Spleen (tissue), 11 donors: ENCODE measurements at regions not wholly inside any gene's neighbourhood (a gene's known extent, or its start where the extent isn't known, plus 50 kb on each side); places are given as distances from the start of the nearest gene placed in this dataset.

Experiments
- DNase-seq: peaks from one replicate; pipeline ENCODE4 v3.0.0-alpha.2; 2020
- H3K27ac ChIP-seq, 8 donors: fragments of 200-600 bp; sonication (generic) in 7 of 8; 1 replicate in 4 of 8; 2 replicates in 4 of 8; pipeline versions ENCODE4 v1.5.0 to v1.8.0; 2016 to 2021; ENCODE audit warnings: inconsistent platforms in 4 of 8, mild to moderate bottlenecking in 4 of 8, moderate library complexity in 1 of 8
- H3K27me3 ChIP-seq, 7 donors: fragments of 200-600 bp; sonication (generic) in 6 of 7; replicated peaks in 1 of 7; 1 replicate in 4 of 7; 2 replicates in 3 of 7; pipeline versions ENCODE4 v1.5.0 to v1.8.0; 2016 to 2021; ENCODE audit warnings: inconsistent platforms in 3 of 7, mild to moderate bottlenecking in 1 of 7
- H3K36me3 ChIP-seq, 6 donors: fragments of 200-600 bp; sonication (generic) in 5 of 6; 1 replicate in 4 of 6; 2 replicates in 2 of 6; pipeline versions ENCODE4 v1.5.0 to v1.8.0; 2016 to 2021; ENCODE audit warnings: inconsistent platforms in 2 of 6
- H3K4me1 ChIP-seq, 6 donors: fragments of 200-600 bp; sonication (generic) in 5 of 6; 1 replicate in 3 of 6; 2 replicates in 3 of 6; pipeline versions ENCODE4 v1.5.0 to v1.8.0; 2016 to 2021; ENCODE audit warnings: inconsistent platforms in 3 of 6
- H3K4me3 ChIP-seq, 8 donors: fragments of 200-600 bp; sonication (generic) in 7 of 8; 1 replicate in 4 of 8; 2 replicates in 4 of 8; pipeline versions ENCODE4 v1.5.0 to v1.8.0; 2016 to 2021; ENCODE audit warnings: inconsistent platforms in 4 of 8, mild to moderate bottlenecking in 4 of 8, moderate library complexity in 2 of 8
- H3K9me3 ChIP-seq, 8 donors: fragments of 200-600 bp; sonication (generic) in 7 of 8; 1 replicate in 4 of 8; 2 replicates in 4 of 8; pipeline versions ENCODE4 v1.5.0 to v1.8.0; 2016 to 2021; ENCODE audit warnings: inconsistent platforms in 4 of 8
- POLR2A ChIP-seq, 3 donors: fragments of 450-650 bp; IDR thresholded peaks; one replicate each; pipeline ENCODE4 v1.5.1; 2017; ENCODE audit warnings: antibody characterized with exemption in 3 of 3, mild to moderate bottlenecking in 1 of 3
- POLR2AphosphoS5 ChIP-seq, 3 donors: sonication (generic); formaldehyde crosslinking; IDR thresholded peaks; one replicate each; pipeline ENCODE4 v1.5.1; 2017; ENCODE audit warnings: antibody characterized with exemption in 3 of 3
- WGBS, 5 donors: extraction: QIAGEN DNeasy Blood & Tissue Kit in 3 of 5; methylation state at CpG; one replicate each; pipeline versions ENCODE4 v1.1.5 to v1.1.7; 2013 to 2018; 5-methylcytosine and 5-hydroxymethylcytosine counted together
- intact Hi-C: fragments of 100-400 bp; cut with DNase I; formaldehyde crosslinking; loops from one replicate; pipeline ENCODE4 v1.15.0; 2023; ENCODE audit warnings: low total_unique reads
- TF ChIP-seq, protein P1 (sequence below), 11 experiments: fragments of 200-600 bp in 7 of 11; fragments of 450-650 bp in 4 of 11; sonication (generic) in 4 of 11; IDR thresholded peaks in 8 of 11; conservative IDR thresholded peaks in 3 of 11; 1 replicate in 7 of 11; 2 replicates in 4 of 11; pipeline versions ENCODE4 v1.4.0 to v1.8.0; 2016 to 2021; ENCODE audit warnings: antibody characterized with exemption in 11 of 11, inconsistent platforms in 4 of 11, mild to moderate bottlenecking in 1 of 11
- donor health status: healthy with polysubstance abuse.
- donor health status: DM: no; HTN: no; CAD: no; lungs with moderate emphysema.
- donor health status: DM: no; HTN: no; CAD: no.
- donor health status: Bipolar disorder and iron deficiency.
- donor health status: healthy.
- donor health status: DM: no; HTN: no; CAD: no.
- donor health status: DM: yes; HTN: yes; CAD: no.

DNA sequence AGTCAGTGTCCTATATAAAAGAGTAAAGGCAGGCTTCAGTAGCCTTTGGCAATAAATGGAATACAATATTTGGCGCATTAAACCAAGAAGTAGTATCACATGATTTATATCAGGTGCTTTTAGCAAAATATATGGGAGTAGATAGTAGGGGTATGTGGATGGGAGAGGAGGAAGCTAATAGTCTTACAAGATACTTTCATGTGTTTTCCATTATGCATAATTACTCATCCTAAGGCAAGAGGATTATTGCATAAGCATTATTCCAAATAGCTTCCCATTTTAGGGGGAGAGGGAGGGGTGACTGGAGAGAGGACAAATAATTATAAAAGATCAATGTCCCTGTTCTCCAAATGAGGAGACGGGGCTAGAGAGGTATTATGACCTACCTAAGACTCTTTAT, 104.3 kb downstream of the DUSP6 start:
- no peaks in the 10 kb centered on the region for H3K27me3 ChIP-seq
- no peak overlapping the region for H3K4me3 ChIP-seq
- 85 to 94% (median 91%) methylated on average over 2 of the region's 2 CpGs for WGBS, 5 donors
- peaks cover 10 to 58% (median 27%) of the 10 kb centered on the region in 6 donors for H3K4me1 ChIP-seq
- TF ChIP-seq, protein P1, sequence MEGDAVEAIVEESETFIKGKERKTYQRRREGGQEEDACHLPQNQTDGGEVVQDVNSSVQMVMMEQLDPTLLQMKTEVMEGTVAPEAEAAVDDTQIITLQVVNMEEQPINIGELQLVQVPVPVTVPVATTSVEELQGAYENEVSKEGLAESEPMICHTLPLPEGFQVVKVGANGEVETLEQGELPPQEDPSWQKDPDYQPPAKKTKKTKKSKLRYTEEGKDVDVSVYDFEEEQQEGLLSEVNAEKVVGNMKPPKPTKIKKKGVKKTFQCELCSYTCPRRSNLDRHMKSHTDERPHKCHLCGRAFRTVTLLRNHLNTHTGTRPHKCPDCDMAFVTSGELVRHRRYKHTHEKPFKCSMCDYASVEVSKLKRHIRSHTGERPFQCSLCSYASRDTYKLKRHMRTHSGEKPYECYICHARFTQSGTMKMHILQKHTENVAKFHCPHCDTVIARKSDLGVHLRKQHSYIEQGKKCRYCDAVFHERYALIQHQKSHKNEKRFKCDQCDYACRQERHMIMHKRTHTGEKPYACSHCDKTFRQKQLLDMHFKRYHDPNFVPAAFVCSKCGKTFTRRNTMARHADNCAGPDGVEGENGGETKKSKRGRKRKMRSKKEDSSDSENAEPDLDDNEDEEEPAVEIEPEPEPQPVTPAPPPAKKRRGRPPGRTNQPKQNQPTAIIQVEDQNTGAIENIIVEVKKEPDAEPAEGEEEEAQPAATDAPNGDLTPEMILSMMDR (IDR thresholded peaks at IDR 0.05 in 8 of 11, conservative IDR thresholded peaks at IDR 0.05 in 3 of 11): no peak
- no peak for TF ChIP-seq POLR2AphosphoS5 (IDR thresholded peaks at IDR 0.05)
- no peak for TF ChIP-seq POLR2A (IDR thresholded peaks at IDR 0.05)
- no peak for DNase-seq
- intact Hi-C loops: no loop called here
- no peak overlapping the region for H3K27ac ChIP-seq
- no peaks in the 10 kb centered on the region for H3K9me3 ChIP-seq
- H3K36me3 ChIP-seq: no peaks in the 10 kb centered on the region

DNA sequence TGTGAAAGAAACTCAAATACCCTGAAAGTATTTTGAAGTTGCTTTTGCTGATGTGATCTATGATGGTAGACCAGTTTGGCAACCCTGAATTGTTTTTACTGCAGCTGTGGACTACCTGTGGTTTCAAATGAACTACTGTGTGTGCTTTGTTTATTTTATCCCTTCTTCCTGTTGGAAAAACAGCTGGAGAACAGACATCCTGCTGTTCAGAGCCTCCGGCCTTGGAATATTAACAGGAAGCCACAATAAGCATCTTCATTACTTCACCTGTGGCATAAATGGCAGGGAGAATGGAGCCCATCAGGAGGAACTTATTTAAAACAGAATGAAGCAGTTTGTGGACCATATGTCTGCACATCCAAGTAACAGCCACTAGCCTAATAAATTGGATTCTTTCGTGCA, 104.8 kb downstream of the DUSP6 start:
- DNase-seq: no peak
- TF ChIP-seq, protein P1 (IDR thresholded peaks at IDR 0.05 in 8 of 11, conservative IDR thresholded peaks at IDR 0.05 in 3 of 11): no peak
- TF ChIP-seq POLR2AphosphoS5 (IDR thresholded peaks at IDR 0.05) (no peak), POLR2A (IDR thresholded peaks at IDR 0.05) (no peak)
- H3K27me3 ChIP-seq: no peaks in the 10 kb centered on the region
- H3K27ac ChIP-seq: no peak overlapping the region
- intact Hi-C loops: no loop called here
- H3K4me3 ChIP-seq: no peak overlapping the region
- H3K36me3 ChIP-seq: no peaks in the 10 kb centered on the region
- 59 to 75% (median 70%) methylated on average over 2 of the region's 2 CpGs for WGBS, 5 donors
- H3K4me1 ChIP-seq: peaks cover 10 to 58% (median 27%) of the 10 kb centered on the region in 6 donors
- H3K9me3 ChIP-seq: no peaks in the 10 kb centered on the region

GRCh38 chr12:89245090-89245489, 107.2 kb downstream of the DUSP6 start:
- intact Hi-C loops: no loop called here
- Histone ChIP-seq H3K36me3 (no peaks in the 10 kb centered on the region), H3K4me1 (peaks cover 10 to 37% (median 24%) of the 10 kb centered on the region in 6 donors), H3K4me3 (peak overlapping the region in 1 of 8 donors; percentile 50), H3K27ac (peak overlapping the region in 7 of 8 donors; percentile 45 to 85 (median 71)), H3K27me3 (no peaks in the 10 kb centered on the region), H3K9me3 (no peaks in the 10 kb centered on the region)
- TF ChIP-seq POLR2A (IDR thresholded peaks at IDR 0.05): no peak
- TF ChIP-seq, protein P1 (IDR thresholded peaks at IDR 0.05 in 8 of 11, conservative IDR thresholded peaks at IDR 0.05 in 3 of 11): peak in 5 of 11 experiments; percentile 10 to 35 (median 20)
- 16 to 39% (median 29%) methylated on average over 5 of the region's 5 CpGs for WGBS, 5 donors
- DNase-seq: no peak

- no peak for DNase-seq
- intact Hi-C loops: no loop called here
- peak overlapping the region in 7 of 8 donors; percentile 45 to 85 (median 71) for H3K27ac ChIP-seq
- H3K4me1 ChIP-seq: peaks cover 10 to 37% (median 24%) of the 10 kb centered on the region in 6 donors
- 4 to 12% (median 6%) methylated on average over 3 of the region's 3 CpGs for WGBS, 5 donors
- H3K4me3 ChIP-seq: peak overlapping the region in 1 of 8 donors; percentile 50
- TF ChIP-seq, protein P1 (IDR thresholded peaks at IDR 0.05 in 8 of 11, conservative IDR thresholded peaks at IDR 0.05 in 3 of 11): no peak
- TF ChIP-seq POLR2A (IDR thresholded peaks at IDR 0.05) (no peak), POLR2AphosphoS5 (IDR thresholded peaks at IDR 0.05) (peak in 1 of 3 donors; percentile 21)
- no peaks in the 10 kb centered on the region for H3K9me3 ChIP-seq
- no peaks in the 10 kb centered on the region for H3K27me3 ChIP-seq
- H3K36me3 ChIP-seq: no peaks in the 10 kb centered on the region
These were observed 107.8 kb downstream of the DUSP6 start for GRCh38 chr12:89244536-89244935.
